OCI-LY7 (cell line): ENCODE measurements at regions not wholly inside any gene's neighbourhood (a gene's known extent, or its start where the extent isn't known, plus 50 kb on each side); places are given as distances from the start of the nearest gene placed in this dataset.

Experiments
- BruUV-seq: library from RNA; stranded (reverse); fragments of 400-500 nt; replicated peaks from 2 replicates; lab custom pipeline; 2021; lab: Mats Ljungman, UMichigan
- CTCF ChIA-PET: fragments of 300-600 bp; sonication (Branson Sonifier 250); formaldehyde crosslinking; loops from one replicate; lab custom pipeline; 2022; ENCODE audit warnings: antibody characterized with exemption; ENCODE audit not compliant: unreplicated experiment; lab: Charles Lee
- POLR2A ChIA-PET: fragments of 300-600 bp; sonication (Branson Sonifier 250); formaldehyde crosslinking; loops from one replicate; lab custom pipeline; 2022; ENCODE audit warnings: antibody characterized with exemption; lab: Charles Lee
- DNase-seq: peaks from one replicate; pipeline ENCODE4 v3.0.0-alpha.2; 2015; ENCODE audit warnings: low spot score
- H2AFZ ChIP-seq: fragments of 200-600 bp; sonication (generic), shearing (Covaris generic); 2 replicates; pipeline ENCODE4 v1.6.1; 2014; ENCODE audit warnings: mild to moderate bottlenecking, antibody characterized with exemption, low read length, moderate library complexity
- H3K27ac ChIP-seq: fragments of 200-600 bp; sonication (generic); 2 replicates; pipeline ENCODE4 v1.5.1; 2014; ENCODE audit warnings: mixed run types, low read depth, mild to moderate bottlenecking, moderate library complexity, low read length, inconsistent platforms; ENCODE audit not compliant: poor library complexity, severe bottlenecking
- H3K36me3 ChIP-seq: fragments of 200-600 bp; sonication (generic); 2 replicates; pipeline ENCODE4 v1.6.1; 2014; ENCODE audit warnings: mild to moderate bottlenecking, antibody characterized with exemption, low read length, moderate library complexity, mixed read lengths; ENCODE audit not compliant: insufficient read depth
- H3K4me1 ChIP-seq: fragments of 200-600 bp; sonication (generic); 2 replicates; pipeline ENCODE4 v1.5.1; 2014; ENCODE audit warnings: mild to moderate bottlenecking, low read length; ENCODE audit not compliant: insufficient read depth, poor library complexity, severe bottlenecking
- H3K4me2 ChIP-seq: fragments of 200-600 bp; sonication (generic); 2 replicates; pipeline ENCODE4 v1.6.1; 2014; ENCODE audit warnings: mild to moderate bottlenecking, low read length
- H3K4me3 ChIP-seq: fragments of 200-600 bp; sonication (generic); 2 replicates; pipeline ENCODE4 v1.5.1; 2014; ENCODE audit warnings: mild to moderate bottlenecking, low read depth, low read length; ENCODE audit not compliant: poor library complexity, severe bottlenecking
- H3K79me2 ChIP-seq: fragments of 200-600 bp; sonication (generic); 2 replicates; pipeline ENCODE4 v1.6.1; 2016; ENCODE audit warnings: low read depth, mild to moderate bottlenecking, low read length, moderate library complexity, mixed read lengths; ENCODE audit not compliant: insufficient read depth
- H3K9me2 ChIP-seq: fragments of 200-600 bp; sonication (generic); 2 replicates; pipeline ENCODE4 v1.6.1; 2016; ENCODE audit warnings: mild to moderate bottlenecking, low read length, mixed read lengths; ENCODE audit not compliant: insufficient read depth
- H3K9me3 ChIP-seq: fragments of 200-600 bp; sonication (generic); 2 replicates; pipeline ENCODE4 v1.6.1; 2014; ENCODE audit warnings: mild to moderate bottlenecking, mixed run types, low read length, mixed read lengths
- H4K20me1 ChIP-seq: fragments of 200-600 bp; sonication (generic); 2 replicates; pipeline ENCODE4 v1.6.1; 2014; ENCODE audit warnings: mild to moderate bottlenecking, antibody characterized with exemption, low read length, moderate library complexity, mixed read lengths; ENCODE audit not compliant: insufficient read depth
- EZH2phosphoT487 ChIP-seq: fragments of 200-600 bp; sonication (generic); IDR thresholded peaks from 2 replicates; pipeline ENCODE4 v1.6.1; 2018; ENCODE audit warnings: low read depth, borderline replicate concordance, mild to moderate bottlenecking, mixed run types, antibody characterized with exemption, low read length, moderate library complexity, mixed read lengths
- intact Hi-C: fragments of 100-400 bp; cut with micrococcal nuclease; formaldehyde crosslinking; loops from one replicate; pipeline ENCODE4 v1.10.0; 2022; ENCODE audit not compliant: unreplicated experiment
- TF ChIP-seq, protein P1 (sequence below): fragments of 200-600 bp; sonication (generic); conservative IDR thresholded peaks from 2 replicates; pipeline ENCODE4 v1.5.1; 2014; ENCODE audit warnings: mild to moderate bottlenecking, antibody characterized with exemption, low read length, moderate library complexity, mixed read lengths

DNA sequence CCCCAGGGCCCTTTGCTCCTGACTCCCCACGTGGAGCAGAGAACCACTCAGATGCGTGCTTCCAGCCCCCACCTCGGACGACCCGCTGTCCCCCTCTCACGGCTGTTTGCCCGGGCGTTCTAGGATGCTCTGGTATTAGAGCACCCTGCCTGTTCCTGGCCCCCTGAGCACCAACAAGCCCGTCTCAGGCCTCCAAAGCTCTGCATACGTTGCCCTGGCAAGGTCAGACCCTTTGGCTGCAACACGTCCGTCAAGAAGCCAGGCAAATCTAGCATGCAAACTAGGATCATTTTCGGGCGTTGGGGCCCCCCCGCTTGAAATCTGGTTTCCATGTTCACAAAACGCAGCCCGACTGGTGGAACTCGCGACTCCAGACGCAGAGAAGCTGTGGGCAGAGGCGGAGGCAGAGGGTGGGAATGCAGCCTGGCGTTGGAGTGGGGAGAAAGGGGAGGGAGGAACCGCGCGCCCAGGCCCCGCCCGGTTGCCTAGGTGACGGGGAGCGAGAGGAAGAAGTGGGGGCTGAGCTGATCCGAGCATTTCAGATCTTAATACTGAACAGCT lies 86.2 kb upstream of the PIAS1 start:
- no peak for DNase-seq
- H3K36me3 ChIP-seq, result no peaks in the 10 kb centered on the region
- BruUV-seq, result no TSS peak
- H3K4me1 ChIP-seq, result no peaks in the 10 kb centered on the region
- no peak overlapping the region for H2AFZ ChIP-seq
- ChIA-PET CTCF (no interaction called here), POLR2A (interaction anchor here (0.6 kb wide), 2 partner anchors 307 to 1253 kb away, joined by 3 read pairs; no protein-coding TSS in a partner anchor)
- TF ChIP-seq EZH2phosphoT487, result no peak
- TF ChIP-seq, protein P1, sequence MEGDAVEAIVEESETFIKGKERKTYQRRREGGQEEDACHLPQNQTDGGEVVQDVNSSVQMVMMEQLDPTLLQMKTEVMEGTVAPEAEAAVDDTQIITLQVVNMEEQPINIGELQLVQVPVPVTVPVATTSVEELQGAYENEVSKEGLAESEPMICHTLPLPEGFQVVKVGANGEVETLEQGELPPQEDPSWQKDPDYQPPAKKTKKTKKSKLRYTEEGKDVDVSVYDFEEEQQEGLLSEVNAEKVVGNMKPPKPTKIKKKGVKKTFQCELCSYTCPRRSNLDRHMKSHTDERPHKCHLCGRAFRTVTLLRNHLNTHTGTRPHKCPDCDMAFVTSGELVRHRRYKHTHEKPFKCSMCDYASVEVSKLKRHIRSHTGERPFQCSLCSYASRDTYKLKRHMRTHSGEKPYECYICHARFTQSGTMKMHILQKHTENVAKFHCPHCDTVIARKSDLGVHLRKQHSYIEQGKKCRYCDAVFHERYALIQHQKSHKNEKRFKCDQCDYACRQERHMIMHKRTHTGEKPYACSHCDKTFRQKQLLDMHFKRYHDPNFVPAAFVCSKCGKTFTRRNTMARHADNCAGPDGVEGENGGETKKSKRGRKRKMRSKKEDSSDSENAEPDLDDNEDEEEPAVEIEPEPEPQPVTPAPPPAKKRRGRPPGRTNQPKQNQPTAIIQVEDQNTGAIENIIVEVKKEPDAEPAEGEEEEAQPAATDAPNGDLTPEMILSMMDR, result no peak
- no peaks in the 10 kb centered on the region for H3K79me2 ChIP-seq
- H3K27ac ChIP-seq, result no peak overlapping the region
- peak overlapping the region; percentile 19 for H3K4me3 ChIP-seq
- H4K20me1 ChIP-seq, result no peaks in the 10 kb centered on the region
- intact Hi-C loops, result no loop called here
- H3K4me2 ChIP-seq, result peak overlapping the region; percentile 52
- H3K9me2 ChIP-seq, result no peaks in the 10 kb centered on the region
- no peaks in the 10 kb centered on the region for H3K9me3 ChIP-seq

DNA sequence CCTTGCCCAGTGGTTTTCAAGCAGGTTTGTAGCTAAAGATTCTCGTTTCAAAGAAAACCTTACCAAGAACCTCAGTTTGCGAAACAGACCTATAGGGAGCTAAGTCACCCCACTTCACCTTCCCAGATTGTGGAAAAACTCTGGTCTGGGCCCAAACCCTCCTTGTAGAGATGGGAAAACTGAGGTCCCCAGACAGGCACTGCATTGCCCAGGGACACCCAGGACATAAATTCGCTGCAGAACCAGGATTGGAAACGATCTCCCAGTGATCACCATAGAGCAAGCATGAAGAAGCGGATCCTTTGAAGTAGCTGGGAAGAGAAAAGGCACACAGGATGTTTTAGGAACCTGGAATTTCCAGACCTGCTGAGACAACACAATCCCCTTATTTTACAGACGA lies 85.6 kb upstream of the PIAS1 start:
- H3K27ac ChIP-seq, result no peak overlapping the region
- no peak for DNase-seq
- peak overlapping the region; percentile 19 for H3K4me3 ChIP-seq
- TF ChIP-seq, protein P1, result no peak
- no peak for TF ChIP-seq EZH2phosphoT487
- H3K9me3 ChIP-seq, result no peaks in the 10 kb centered on the region
- no peaks in the 10 kb centered on the region for H3K9me2 ChIP-seq
- no peaks in the 10 kb centered on the region for H4K20me1 ChIP-seq
- H2AFZ ChIP-seq, result no peak overlapping the region
- no peaks in the 10 kb centered on the region for H3K79me2 ChIP-seq
- no TSS peak for BruUV-seq
- intact Hi-C loops, result no loop called here
- H3K4me2 ChIP-seq, result peak overlapping the region; percentile 52
- ChIA-PET POLR2A (interaction anchor here (0.6 kb wide), 1 partner anchor 1253 kb away, joined by 3 read pairs; no protein-coding TSS in a partner anchor), CTCF (no interaction called here)
- H3K4me1 ChIP-seq, result no peaks in the 10 kb centered on the region
- no peaks in the 10 kb centered on the region for H3K36me3 ChIP-seq

DNA sequence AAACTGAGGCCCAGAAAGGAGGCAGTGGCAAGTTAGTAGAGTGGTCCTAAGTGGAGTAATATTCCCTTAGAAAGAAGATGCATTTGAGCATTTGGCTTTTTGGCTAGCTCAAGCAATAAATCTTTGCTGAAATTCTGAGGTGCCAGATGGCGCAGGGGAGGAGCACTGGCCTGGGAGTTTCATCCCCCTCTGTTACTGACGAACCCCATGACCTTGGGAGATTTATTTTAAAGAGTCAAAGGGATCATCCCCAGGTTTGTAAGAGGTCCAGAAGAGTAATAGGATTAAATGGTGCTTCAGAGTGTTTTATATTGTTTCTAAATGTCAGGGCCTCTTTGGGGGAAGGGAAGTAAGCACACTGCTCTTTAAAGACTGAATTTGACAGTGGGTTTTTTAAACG lies 85.1 kb upstream of the PIAS1 start:
- ChIA-PET CTCF (no interaction called here), POLR2A (interaction anchor here (0.6 kb wide), 1 partner anchor 131 kb away, joined by 4 read pairs; no protein-coding TSS in a partner anchor)
- no peak overlapping the region for H3K4me2 ChIP-seq
- H2AFZ ChIP-seq, result no peak overlapping the region
- TF ChIP-seq, protein P1, result no peak
- no peak for TF ChIP-seq EZH2phosphoT487
- no peaks in the 10 kb centered on the region for H3K79me2 ChIP-seq
- H3K27ac ChIP-seq, result no peak overlapping the region
- intact Hi-C loops, result no loop called here
- no peak overlapping the region for H3K4me3 ChIP-seq
- no peaks in the 10 kb centered on the region for H3K9me2 ChIP-seq
- H3K4me1 ChIP-seq, result no peaks in the 10 kb centered on the region
- H3K36me3 ChIP-seq, result no peaks in the 10 kb centered on the region
- no TSS peak for BruUV-seq
- H4K20me1 ChIP-seq, result no peaks in the 10 kb centered on the region
- H3K9me3 ChIP-seq, result no peaks in the 10 kb centered on the region
- DNase-seq, result no peak
